HG02938 (cell line): ENCODE measurements at regions not wholly inside any gene's neighbourhood (a gene's known extent, or its start where the extent isn't known, plus 50 kb on each side); places are given as distances from the start of the nearest gene placed in this dataset.
A peak's percentile ranks its signal among the peaks of the same experiment; 100 is the strongest.
"Not testable (repeated sequence)": the region's sequence is repeated elsewhere in the genome, so short reads cannot be mapped to it uniquely, and the experiment has no call there.

ENCODE experiments used
- ATAC-seq: cut with Tn5 transposase; IDR thresholded peaks from one replicate; pipeline ENCODE4 v1.9.1; 2021; ENCODE audit warnings: mild to moderate bottlenecking, moderate library complexity; ENCODE audit not compliant: unreplicated experiment

- no peak for ATAC-seq
Observed at GRCh38 chr1:165147799-165148198, 208.7 kb downstream of the LMX1A start.

- peak; percentile 88 for ATAC-seq
Observed at GRCh38 chr1:165144757-165145397, 211.6 kb downstream of the LMX1A start.

- no peak for ATAC-seq
Observed at GRCh38 chr1:165143437-165144065, 213.0 kb downstream of the LMX1A start.

GRCh38 chr1:165138960-165139359, 217.6 kb downstream of the LMX1A start:
- no peak for ATAC-seq

GRCh38 chr1:165137551-165138316, 218.8 kb downstream of the LMX1A start:
- no peak for ATAC-seq

GRCh38 chr1:165134431-165134830, 222.1 kb downstream of the LMX1A start:
- ATAC-seq, result no peak

GRCh38 chr1:165129568-165130164, 226.8 kb downstream of the LMX1A start:
- ATAC-seq, result no peak

- ATAC-seq, result no peak
Observed at GRCh38 chr1:165124772-165125171, 231.7 kb downstream of the LMX1A start.

- no peak for ATAC-seq
Observed at GRCh38 chr1:165119086-165119485, 237.4 kb downstream of the LMX1A start.

- ATAC-seq, result no peak
Observed at GRCh38 chr1:165117482-165117881, 239.0 kb downstream of the LMX1A start.

GRCh38 chr1:165116732-165117131, 239.8 kb downstream of the LMX1A start:
- no peak for ATAC-seq

- no peak for ATAC-seq
Observed at GRCh38 chr1:165116171-165116570, 240.3 kb downstream of the LMX1A start.

GRCh38 chr1:165114889-165115285, 241.6 kb downstream of the LMX1A start:
- ATAC-seq, result no peak

- no peak for ATAC-seq
Observed at GRCh38 chr1:165114022-165114888, 242.3 kb downstream of the LMX1A start.

GRCh38 chr1:165112260-165112659, 244.3 kb downstream of the LMX1A start:
- no peak for ATAC-seq

- ATAC-seq, result no peak
Observed at GRCh38 chr1:165109013-165109412, 247.5 kb downstream of the LMX1A start.

GRCh38 chr1:165092542-165093162, 263.9 kb downstream of the LMX1A start:
- not testable (repeated sequence) for ATAC-seq

GRCh38 chr1:165080253-165080896, 276.1 kb downstream of the LMX1A start:
- ATAC-seq, result no peak

GRCh38 chr1:165078391-165078790, 278.1 kb downstream of the LMX1A start:
- no peak for ATAC-seq
